H9 (cell line): ENCODE measurements at regions not wholly inside any gene's neighbourhood (a gene's known extent, or its start where the extent isn't known, plus 50 kb on each side); places are given as distances from the start of the nearest gene placed in this dataset.

Experiments used
- DNase-seq: peaks from one replicate; pipeline ENCODE4 v3.0.0-alpha.2; 2017
- H2AFZ ChIP-seq: one replicate; pipeline ENCODE4 v1.6.1; 2013; ENCODE audit warnings: mild to moderate bottlenecking, low read length, control low read depth, moderate library complexity
- H2AK5ac ChIP-seq: 2 replicates; pipeline ENCODE4 v1.6.1; 2013; ENCODE audit warnings: low read length, control low read depth, mixed read lengths; ENCODE audit not compliant: insufficient read length
- H2BK120ac ChIP-seq: one replicate; pipeline ENCODE4 v1.6.1; 2013; ENCODE audit warnings: low read depth, mild to moderate bottlenecking, low read length, control low read depth, inconsistent platforms; ENCODE audit not compliant: poor library complexity, severe bottlenecking
- H2BK12ac ChIP-seq: 2 replicates; pipeline ENCODE4 v1.6.1; 2013; ENCODE audit warnings: low read length, control low read depth, mixed read lengths, low read depth; ENCODE audit not compliant: insufficient read length
- H2BK15ac ChIP-seq: 2 replicates; pipeline ENCODE4 v1.6.1; 2013; ENCODE audit warnings: low read depth, low read length, control low read depth
- H2BK20ac ChIP-seq: one replicate; pipeline ENCODE4 v1.6.1; 2013; ENCODE audit warnings: low read depth, mild to moderate bottlenecking, low read length, control low read depth, inconsistent platforms; ENCODE audit not compliant: poor library complexity, severe bottlenecking
- H2BK5ac ChIP-seq: 2 replicates; pipeline ENCODE4 v1.6.1; 2013; ENCODE audit warnings: low read length, control low read depth, mixed read lengths; ENCODE audit not compliant: insufficient read length
- H3K14ac ChIP-seq: 2 replicates; pipeline ENCODE4 v1.6.1; 2013; ENCODE audit warnings: low read length, control low read depth; ENCODE audit not compliant: insufficient read depth
- H3K18ac ChIP-seq: 2 replicates; pipeline ENCODE4 v1.6.1; 2013; ENCODE audit warnings: low read depth, mild to moderate bottlenecking, mixed read lengths, low read length, control low read depth; ENCODE audit not compliant: insufficient read length
- H3K23ac ChIP-seq: 2 replicates; pipeline ENCODE4 v1.6.1; 2013; ENCODE audit warnings: low read length, control low read depth, mixed read lengths, low read depth; ENCODE audit not compliant: insufficient read length
- H3K23me2 ChIP-seq: 2 replicates; pipeline ENCODE4 v1.6.1; 2013; ENCODE audit warnings: low read depth, mild to moderate bottlenecking, mixed read lengths, low read length, control low read depth; ENCODE audit not compliant: insufficient read length, poor library complexity, severe bottlenecking
- H3K27ac ChIP-seq: 2 replicates; pipeline ENCODE4 v1.5.1; 2013; ENCODE audit warnings: low read length, control low read depth, mixed read lengths, low read depth; ENCODE audit not compliant: insufficient read length
- H3K27me3 ChIP-seq: 2 replicates; pipeline ENCODE4 v1.6.1; 2013; ENCODE audit warnings: low read length, control low read depth, inconsistent platforms; ENCODE audit not compliant: insufficient read depth
- H3K4ac ChIP-seq: 2 replicates; pipeline ENCODE4 v1.6.1; 2013; ENCODE audit warnings: low read depth, mild to moderate bottlenecking, control low read depth, inconsistent platforms, low read length, moderate library complexity
- H3K4me1 ChIP-seq: 2 replicates; pipeline ENCODE4 v1.6.1; 2013; ENCODE audit warnings: low read length, control low read depth, inconsistent platforms; ENCODE audit not compliant: insufficient read depth
- H3K4me2 ChIP-seq: 2 replicates; pipeline ENCODE4 v1.6.1; 2013; ENCODE audit warnings: low read length, control low read depth, mixed read lengths; ENCODE audit not compliant: insufficient read length, insufficient read depth
- H3K56ac ChIP-seq: 2 replicates; pipeline ENCODE4 v1.6.1; 2013; ENCODE audit warnings: low read depth, mild to moderate bottlenecking, mixed read lengths, low read length, control low read depth; ENCODE audit not compliant: insufficient read length
- H3K79me1 ChIP-seq: 2 replicates; pipeline ENCODE4 v1.6.1; 2013; ENCODE audit warnings: low read depth, mild to moderate bottlenecking, moderate library complexity, low read length, control low read depth, inconsistent platforms; ENCODE audit not compliant: insufficient read depth, poor library complexity, severe bottlenecking
- H3K79me2 ChIP-seq: 2 replicates; pipeline ENCODE4 v1.6.1; 2013; ENCODE audit warnings: low read length, control low read depth, inconsistent platforms; ENCODE audit not compliant: insufficient read depth
- H3K9ac ChIP-seq: 2 replicates; pipeline ENCODE4 v1.6.1; 2013; ENCODE audit warnings: low read length, control low read depth, mixed read lengths; ENCODE audit not compliant: insufficient read length; ENCODE audit errors: extremely low read depth
- H3K9me3 ChIP-seq: one replicate; pipeline ENCODE4 v1.6.1; 2013; ENCODE audit warnings: low read depth, low read length, inconsistent platforms; ENCODE audit not compliant: control insufficient read depth
- H3T11ph ChIP-seq: one replicate; pipeline ENCODE4 v1.6.1; 2013; ENCODE audit warnings: mild to moderate bottlenecking, low read length, control low read depth, inconsistent platforms
- H4K20me1 ChIP-seq: one replicate; pipeline ENCODE4 v1.6.1; 2013; ENCODE audit not compliant: control insufficient read depth, insufficient read length, insufficient read depth
- H4K5ac ChIP-seq: 2 replicates; pipeline ENCODE4 v1.6.1; 2013; ENCODE audit warnings: low read depth, mild to moderate bottlenecking, mixed read lengths, low read length, control low read depth; ENCODE audit not compliant: insufficient read length
- H4K8ac ChIP-seq: replicated peaks from 2 replicates; pipeline ENCODE4 v1.6.1; 2013; ENCODE audit warnings: low read length, control low read depth, mixed read lengths, low read depth; ENCODE audit not compliant: insufficient read length
- H4K91ac ChIP-seq: 2 replicates; pipeline ENCODE4 v1.6.1; 2013; ENCODE audit warnings: low read depth, mild to moderate bottlenecking, moderate library complexity, mixed read lengths, low read length, control low read depth; ENCODE audit not compliant: insufficient read length
- H3K27ac Mint-ChIP-seq, 3 experiments: 2 replicates in 2 of 3; 3 replicates in 1 of 3; pipeline ENCODE4 v1.8.0; 2020 to 2021; ENCODE audit warnings: mixed read lengths in 3 of 3, mild to moderate bottlenecking in 1 of 3, moderate library complexity in 1 of 3
- H3K27me3 Mint-ChIP-seq: 2 replicates; pipeline ENCODE4 v1.8.0; 2021; ENCODE audit warnings: low read depth, mild to moderate bottlenecking, moderate library complexity, mixed read lengths
- H3K36me3 Mint-ChIP-seq, 3 experiments: 2 replicates in 2 of 3; 3 replicates in 1 of 3; pipeline ENCODE4 v1.8.0; 2020 to 2021; ENCODE audit warnings: low read depth in 3 of 3, mixed read lengths in 3 of 3; ENCODE audit not compliant: insufficient read depth in 1 of 3
- H3K4me1 Mint-ChIP-seq, 2 experiments: 2 replicates each; pipeline ENCODE4 v1.8.0; 2020; ENCODE audit warnings: mixed read lengths in 2 of 2
- H3K4me3 Mint-ChIP-seq, 2 experiments: 2 replicates in 1 of 2; 3 replicates in 1 of 2; pipeline ENCODE4 v1.8.0; 2020 to 2021; ENCODE audit warnings: mild to moderate bottlenecking in 2 of 2, mixed read lengths in 2 of 2, moderate library complexity in 1 of 2
- H3K9me3 Mint-ChIP-seq, 2 experiments: 2 replicates in 1 of 2; 3 replicates in 1 of 2; pipeline ENCODE4 v1.8.0; 2020; ENCODE audit warnings: mild to moderate bottlenecking in 2 of 2, mixed read lengths in 2 of 2, moderate library complexity in 1 of 2
- CTCF ChIP-seq: fragments of 200-600 bp; sonication (generic); conservative IDR thresholded peaks from 3 replicates; pipeline ENCODE4 v1.8.0; 2021; ENCODE audit warnings: antibody characterized with exemption, mild to moderate bottlenecking
- WGBS: extraction: QIAGEN DNeasy Blood & Tissue Kit; methylation state at CpG from one replicate; pipeline ENCODE4 v1.1.7; 2013; ENCODE audit warnings: missing lambda C conversion rate, low lambda C conversion rate, mixed read lengths; ENCODE audit not compliant: insufficient read length; ENCODE audit errors: extremely low coverage; 5-methylcytosine and 5-hydroxymethylcytosine counted together

GRCh38 chrX:5810636-5811035 lies 418.0 kb downstream of the NLGN4X start:
- Histone ChIP-seq H4K20me1 (no peaks in the 10 kb centered on the region), H3K23ac (no peak overlapping the region), H3K9ac (no peak overlapping the region), H3K23me2 (no peaks in the 10 kb centered on the region), H3K9me3 (no peaks in the 10 kb centered on the region), H2BK20ac (no peak overlapping the region), H3K27me3 (no peaks in the 10 kb centered on the region), H3K4me1 (no peaks in the 10 kb centered on the region), H2BK120ac (no peak overlapping the region), H2AFZ (no peak overlapping the region), H2AK5ac (no peak overlapping the region), H2BK5ac (no peak overlapping the region), H3K18ac (no peak overlapping the region), H2BK15ac (no peak overlapping the region), H3T11ph (no peak overlapping the region), H4K8ac (no peak overlapping the region), H3K27ac (no peak overlapping the region), H3K4ac (no peak overlapping the region), H3K79me2 (no peaks in the 10 kb centered on the region), H4K5ac (no peak overlapping the region), H3K4me2 (no peak overlapping the region), H4K91ac (no peak overlapping the region), H3K79me1 (no peaks in the 10 kb centered on the region), H3K14ac (no peak overlapping the region), H3K56ac (no peak overlapping the region), H2BK12ac (no peak overlapping the region)
- TF ChIP-seq CTCF: no peak
- DNase-seq: no peak
- Mint-ChIP-seq H3K27ac (no peak overlapping the region; a peak in 1 of 7 replicates), H3K36me3 (no peaks in the 10 kb centered on the region; a peak in 2 of 7 replicates), H3K4me3 (no peak overlapping the region), H3K4me1 (no peaks in the 10 kb centered on the region), H3K27me3 (no peaks in the 10 kb centered on the region), H3K9me3 (no peaks in the 10 kb centered on the region; a peak in 1 of 5 replicates)
- WGBS: no CpG with 5 or more reads among the region's 8 CpGs
